Suppressor macrophage (primary cell): ENCODE measurements at regions not wholly inside any gene's neighbourhood (a gene's known extent, or its start where the extent isn't known, plus 50 kb on each side); places are given as distances from the start of the nearest gene placed in this dataset.

ENCODE experiments used
- DNase-seq, 4 experiments: peaks; one replicate each; pipeline ENCODE4 v3.0.0-alpha.2; 2020 to 2022

GRCh38 chr6:163943607-163944385 is 529.3 kb downstream of the QKI start:
- DNase-seq: peak in 1 of 4 experiments; percentile 21

GRCh38 chr6:163942790-163943189 is 528.3 kb downstream of the QKI start:
- no peak for DNase-seq

- DNase-seq: no peak
These were observed 527.1 kb downstream of the QKI start for GRCh38 chr6:163941624-163941976.

GRCh38 chr6:163940705-163941623 is 526.4 kb downstream of the QKI start:
- DNase-seq: no peak

GRCh38 chr6:163937071-163937470 is 522.6 kb downstream of the QKI start:
- DNase-seq: no peak

- DNase-seq: no peak
These were observed 520.7 kb downstream of the QKI start for GRCh38 chr6:163935158-163935762.

- no peak for DNase-seq
These were observed 515.5 kb downstream of the QKI start for GRCh38 chr6:163930012-163930411.

GRCh38 chr6:163929538-163929937 is 515.0 kb downstream of the QKI start:
- DNase-seq: no peak

GRCh38 chr6:163926642-163927041 is 512.1 kb downstream of the QKI start:
- DNase-seq: no peak

GRCh38 chr6:163925839-163926238 is 511.3 kb downstream of the QKI start:
- no peak for DNase-seq

- DNase-seq: no peak
These were observed 509.3 kb downstream of the QKI start for GRCh38 chr6:163923658-163924411.

GRCh38 chr6:163922562-163922961 is 508.0 kb downstream of the QKI start:
- DNase-seq: no peak

GRCh38 chr6:163919652-163920051 is 505.1 kb downstream of the QKI start:
- DNase-seq: no peak

- no peak for DNase-seq
These were observed 502.0 kb downstream of the QKI start for GRCh38 chr6:163916315-163917081.

GRCh38 chr6:163915131-163915530 is 500.6 kb downstream of the QKI start:
- no peak for DNase-seq

GRCh38 chr6:163913045-163913444 is 498.5 kb downstream of the QKI start:
- DNase-seq: no peak

GRCh38 chr6:163906006-163906710 is 491.6 kb downstream of the QKI start:
- DNase-seq: no peak

- no peak for DNase-seq
These were observed 489.7 kb downstream of the QKI start for GRCh38 chr6:163904186-163904585.

- no peak for DNase-seq
These were observed 489.0 kb downstream of the QKI start for GRCh38 chr6:163903541-163903940.

GRCh38 chr6:163902993-163903392 is 488.5 kb downstream of the QKI start:
- no peak for DNase-seq

- DNase-seq: no peak
These were observed 487.2 kb downstream of the QKI start for GRCh38 chr6:163901681-163902080.
